Osteocyte (in vitro differentiated cells): ENCODE measurements at regions not wholly inside any gene's neighbourhood (a gene's known extent, or its start where the extent isn't known, plus 50 kb on each side); places are given as distances from the start of the nearest gene placed in this dataset.
A peak's percentile ranks its signal among the peaks of the same experiment; 100 is the strongest.

ENCODE experiments used
- DNase-seq: peaks from one replicate; pipeline ENCODE4 v3.0.0; 2021; ENCODE audit warnings: mixed read lengths; ENCODE audit not compliant: unreplicated experiment; ENCODE audit errors: extremely low spot score
- H3K27ac Mint-ChIP-seq: one replicate; pipeline ENCODE4 v1.8.0; 2021; ENCODE audit warnings: mild to moderate bottlenecking, mixed read lengths; ENCODE audit not compliant: unreplicated experiment
- H3K27me3 Mint-ChIP-seq: one replicate; pipeline ENCODE4 v1.8.0; 2021; ENCODE audit warnings: mixed read lengths; ENCODE audit not compliant: unreplicated experiment
- H3K36me3 Mint-ChIP-seq: one replicate; pipeline ENCODE4 v1.8.0; 2021; ENCODE audit warnings: mixed read lengths; ENCODE audit not compliant: unreplicated experiment
- H3K4me1 Mint-ChIP-seq: one replicate; pipeline ENCODE4 v1.8.0; 2021; ENCODE audit warnings: mixed read lengths; ENCODE audit not compliant: unreplicated experiment
- H3K4me3 Mint-ChIP-seq: one replicate; pipeline ENCODE4 v1.8.0; 2021; ENCODE audit warnings: mild to moderate bottlenecking, moderate library complexity, mixed read lengths; ENCODE audit not compliant: unreplicated experiment
- H3K9me3 Mint-ChIP-seq: one replicate; pipeline ENCODE4 v1.8.0; 2021; ENCODE audit warnings: mixed read lengths; ENCODE audit not compliant: unreplicated experiment
- TF ChIP-seq, protein P1 (sequence below): fragments of 200-600 bp; sonication (generic); IDR thresholded peaks from 2 replicates; pipeline ENCODE4 v1.5.0; 2021; ENCODE audit warnings: antibody characterized with exemption, mild to moderate bottlenecking, moderate library complexity

DNA sequence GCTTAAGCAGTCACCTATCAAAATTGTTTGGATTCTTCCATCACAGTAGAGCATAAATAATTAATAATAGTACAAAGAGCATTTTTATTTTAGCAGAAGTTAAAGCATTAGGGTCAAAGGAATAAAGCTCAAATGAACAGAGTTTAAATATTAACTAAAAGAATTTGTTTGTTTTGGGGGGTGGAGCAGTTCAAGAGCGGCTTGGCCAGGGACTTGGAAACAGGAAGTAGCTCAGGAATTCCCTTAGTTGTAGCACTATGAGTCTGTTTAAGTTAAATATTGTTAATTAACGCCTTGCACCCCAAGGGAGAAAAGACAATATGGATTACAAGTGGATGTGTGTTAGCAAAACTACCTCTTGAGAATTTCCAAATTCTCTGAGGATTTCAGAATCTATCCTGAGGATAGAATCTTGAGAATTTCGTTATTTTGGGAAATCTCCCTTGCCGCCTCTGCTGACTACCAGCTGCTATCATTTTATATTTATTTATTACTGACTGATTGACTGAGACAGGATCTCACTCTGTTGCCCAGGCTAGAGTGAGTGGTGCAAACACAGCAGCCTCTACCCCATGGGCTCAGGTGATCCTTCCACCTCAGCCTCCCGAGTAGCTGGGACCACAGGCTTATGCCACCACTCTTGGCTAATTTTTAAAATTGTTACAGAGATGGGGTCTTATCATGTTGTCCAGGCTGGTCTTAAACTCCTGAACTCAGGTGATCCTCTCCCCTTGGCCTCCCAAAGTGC lies 96.7 kb upstream of the CHD1 start:
- Mint-ChIP-seq H3K4me3 (no peak overlapping the region), H3K36me3 (no peaks in the 10 kb centered on the region), H3K27me3 (no peaks in the 10 kb centered on the region), H3K4me1 (peaks cover 10% of the 10 kb centered on the region), H3K9me3 (no peaks in the 10 kb centered on the region), H3K27ac (peak overlapping the region; percentile 14)
- TF ChIP-seq, protein P1, sequence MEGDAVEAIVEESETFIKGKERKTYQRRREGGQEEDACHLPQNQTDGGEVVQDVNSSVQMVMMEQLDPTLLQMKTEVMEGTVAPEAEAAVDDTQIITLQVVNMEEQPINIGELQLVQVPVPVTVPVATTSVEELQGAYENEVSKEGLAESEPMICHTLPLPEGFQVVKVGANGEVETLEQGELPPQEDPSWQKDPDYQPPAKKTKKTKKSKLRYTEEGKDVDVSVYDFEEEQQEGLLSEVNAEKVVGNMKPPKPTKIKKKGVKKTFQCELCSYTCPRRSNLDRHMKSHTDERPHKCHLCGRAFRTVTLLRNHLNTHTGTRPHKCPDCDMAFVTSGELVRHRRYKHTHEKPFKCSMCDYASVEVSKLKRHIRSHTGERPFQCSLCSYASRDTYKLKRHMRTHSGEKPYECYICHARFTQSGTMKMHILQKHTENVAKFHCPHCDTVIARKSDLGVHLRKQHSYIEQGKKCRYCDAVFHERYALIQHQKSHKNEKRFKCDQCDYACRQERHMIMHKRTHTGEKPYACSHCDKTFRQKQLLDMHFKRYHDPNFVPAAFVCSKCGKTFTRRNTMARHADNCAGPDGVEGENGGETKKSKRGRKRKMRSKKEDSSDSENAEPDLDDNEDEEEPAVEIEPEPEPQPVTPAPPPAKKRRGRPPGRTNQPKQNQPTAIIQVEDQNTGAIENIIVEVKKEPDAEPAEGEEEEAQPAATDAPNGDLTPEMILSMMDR, result no peak
- DNase-seq, result no peak

DNA sequence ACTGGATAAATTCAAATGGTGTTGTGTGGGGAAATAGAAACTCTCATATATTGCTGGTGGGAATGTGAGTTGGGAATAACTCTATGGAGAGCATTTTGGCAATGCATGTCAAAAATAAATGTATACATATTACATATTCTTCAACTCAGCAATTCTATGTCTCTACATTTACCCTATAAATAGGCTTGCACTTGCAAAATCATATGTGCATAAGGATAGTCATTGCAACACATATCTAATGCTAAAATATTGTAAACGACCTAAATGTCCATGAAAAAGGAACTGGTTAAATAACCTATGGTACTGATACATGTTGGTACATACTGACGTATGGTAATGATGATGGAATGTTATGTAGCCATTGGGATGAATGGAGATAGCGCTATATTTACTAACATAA lies 94.5 kb upstream of the CHD1 start:
- no peaks in the 10 kb centered on the region for H3K36me3 Mint-ChIP-seq
- H3K27ac Mint-ChIP-seq, result no peak overlapping the region
- no peak for DNase-seq
- TF ChIP-seq, protein P1, result no peak
- H3K4me1 Mint-ChIP-seq, result peaks cover 21% of the 10 kb centered on the region
- H3K4me3 Mint-ChIP-seq, result no peak overlapping the region
- H3K9me3 Mint-ChIP-seq, result no peaks in the 10 kb centered on the region
- H3K27me3 Mint-ChIP-seq, result no peaks in the 10 kb centered on the region

DNA sequence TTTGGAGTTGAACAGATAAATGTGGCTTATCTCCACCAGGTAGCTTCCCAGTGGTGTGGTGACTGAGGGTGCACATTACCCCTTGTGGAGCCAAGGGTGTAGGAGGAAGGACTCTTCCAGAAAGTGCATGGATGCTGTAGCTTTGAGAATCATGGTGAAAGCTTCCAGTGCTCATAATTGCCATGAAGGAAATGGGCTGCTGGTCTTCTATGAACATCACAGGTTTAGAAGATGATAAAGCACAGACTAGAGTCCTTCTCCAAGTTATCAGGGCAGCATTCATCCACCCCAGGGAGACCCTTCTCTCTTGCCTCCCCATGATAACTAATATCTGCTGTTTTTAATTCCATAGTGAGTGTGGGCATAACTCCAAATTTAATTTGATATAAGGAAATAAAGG lies 93.4 kb upstream of the CHD1 start:
- Mint-ChIP-seq H3K27ac (no peak overlapping the region), H3K9me3 (no peaks in the 10 kb centered on the region), H3K4me1 (peaks cover 21% of the 10 kb centered on the region), H3K4me3 (no peak overlapping the region), H3K27me3 (no peaks in the 10 kb centered on the region), H3K36me3 (no peaks in the 10 kb centered on the region)
- DNase-seq, result no peak
- TF ChIP-seq, protein P1, result no peak

DNA sequence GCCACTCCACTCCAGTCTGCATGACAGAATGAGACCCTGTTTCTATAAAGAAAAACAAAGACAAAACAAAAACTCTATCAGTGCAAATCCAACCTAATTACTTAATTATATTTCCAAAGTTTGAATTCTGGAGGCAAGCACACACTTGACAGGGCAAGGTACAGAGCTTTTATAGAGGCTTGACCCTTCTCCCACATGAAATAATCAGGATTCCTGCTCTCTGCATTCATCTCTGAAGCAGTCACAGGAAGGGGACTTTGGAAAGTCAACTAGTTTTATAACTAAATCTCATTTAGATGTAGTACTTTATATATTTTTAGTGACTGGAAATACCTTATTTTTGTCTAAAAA lies 91.9 kb upstream of the CHD1 start:
- peaks cover 21% of the 10 kb centered on the region for H3K4me1 Mint-ChIP-seq

More for the DNA sequence above, 91.9 kb upstream of the CHD1 start:
- H3K27me3 Mint-ChIP-seq, result no peaks in the 10 kb centered on the region
- no peaks in the 10 kb centered on the region for H3K9me3 Mint-ChIP-seq
- H3K4me3 Mint-ChIP-seq, result no peak overlapping the region
- H3K27ac Mint-ChIP-seq, result peak overlapping the region; percentile 31
- no peak for DNase-seq
- TF ChIP-seq, protein P1, result no peak
- H3K36me3 Mint-ChIP-seq, result no peaks in the 10 kb centered on the region
